A549 (cell line): ENCODE measurements at regions not wholly inside any gene's neighbourhood (a gene's known extent, or its start where the extent isn't known, plus 50 kb on each side); places are given as distances from the start of the nearest gene placed in this dataset.

Experiments
- EP300 ChIP-seq, 2 experiments: fragments of >200 bp; sonication (Bioruptor Twin); formaldehyde crosslinking; IDR thresholded peaks; 2 replicates in 1 of 2; 3 replicates in 1 of 2; pipeline ENCODE4 v1.6.1; 2016 to 2017
- FOSL2 ChIP-seq, 2 experiments: fragments of 450-650 bp in 1 of 2; fragments of >200 bp in 1 of 2; sonication (Bioruptor Twin) in 1 of 2; formaldehyde crosslinking; IDR thresholded peaks; 2 replicates each; pipeline versions ENCODE4 v1.5.0 to v1.6.1; 2016 to 2020; ENCODE audit warnings: mild to moderate bottlenecking in 1 of 2, moderate library complexity in 1 of 2
- MAFK ChIP-seq: fragments of 450-650 bp; IDR thresholded peaks from 2 replicates; pipeline ENCODE4 v1.6.1; 2014; ENCODE audit not compliant: partially characterized antibody
- POLR2A ChIP-seq: IDR thresholded peaks from 2 replicates; pipeline ENCODE4 v1.6.1; 2012; ENCODE audit warnings: mild to moderate bottlenecking, low read length
- RAD21 ChIP-seq, 2 experiments: fragments of >200 bp in 1 of 2; sonication (Bioruptor Twin) in 1 of 2; formaldehyde crosslinking in 1 of 2; IDR thresholded peaks in 1 of 2; conservative IDR thresholded peaks in 1 of 2; 2 replicates in 1 of 2; 3 replicates in 1 of 2; pipeline ENCODE4 v1.6.1; 2012 to 2018; ENCODE audit warnings: inconsistent platforms in 1 of 2
- SMC3 ChIP-seq: fragments of >200 bp; sonication (Bioruptor Twin); formaldehyde crosslinking; IDR thresholded peaks from 3 replicates; pipeline ENCODE4 v1.6.1; 2018; ENCODE audit warnings: inconsistent platforms
- TF ChIP-seq, protein P1 (sequence below): IDR thresholded peaks from 2 replicates; pipeline ENCODE4 v1.6.1; 2012
- TF ChIP-seq, protein P2 (sequence below): fragments of >200 bp; sonication (Bioruptor Twin); formaldehyde crosslinking; IDR thresholded peaks from 3 replicates; pipeline ENCODE4 v1.5.1; 2016
- TF ChIP-seq, protein P3 (sequence below): IDR thresholded peaks from 2 replicates; pipeline ENCODE4 v1.6.1; 2012; ENCODE audit warnings: low read depth, borderline replicate concordance
- TF ChIP-seq, protein P4 (sequence below): IDR thresholded peaks from 2 replicates; pipeline ENCODE4 v1.6.1; 2012

DNA sequence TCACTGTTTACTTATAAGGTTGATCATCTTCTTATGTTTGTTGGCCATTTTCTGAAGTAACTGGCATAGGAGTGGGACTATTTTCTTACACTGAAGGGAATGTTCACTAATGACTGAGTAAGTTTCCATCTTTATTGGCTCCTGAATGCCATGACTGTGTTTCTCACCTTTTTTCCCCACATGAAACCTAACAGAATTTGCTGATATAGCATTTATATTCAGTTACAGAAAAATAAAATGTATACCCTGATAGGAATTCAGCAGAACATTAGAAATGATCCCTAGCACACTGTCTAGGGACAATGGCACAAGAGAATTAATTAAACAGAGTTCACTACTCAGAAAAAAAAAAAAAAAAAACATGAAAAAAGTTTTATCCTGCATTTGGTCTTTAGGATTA lies 1465.1 kb upstream of the C9orf72 start:
- TF ChIP-seq RAD21 (conservative IDR thresholded peaks at IDR 0.05 in 1 of 2, IDR thresholded peaks at IDR 0.05 in 1 of 2) (no peak), POLR2A (no peak), MAFK (peak; percentile 94), SMC3 (no peak), EP300 (IDR thresholded peaks at IDR 0.05) (no peak), FOSL2 (IDR thresholded peaks at IDR 0.05) (no peak), FOSL2 (CRISPR knock-in tag; IDR thresholded peaks at IDR 0.05) (no peak)
- TF ChIP-seq, protein P1, sequence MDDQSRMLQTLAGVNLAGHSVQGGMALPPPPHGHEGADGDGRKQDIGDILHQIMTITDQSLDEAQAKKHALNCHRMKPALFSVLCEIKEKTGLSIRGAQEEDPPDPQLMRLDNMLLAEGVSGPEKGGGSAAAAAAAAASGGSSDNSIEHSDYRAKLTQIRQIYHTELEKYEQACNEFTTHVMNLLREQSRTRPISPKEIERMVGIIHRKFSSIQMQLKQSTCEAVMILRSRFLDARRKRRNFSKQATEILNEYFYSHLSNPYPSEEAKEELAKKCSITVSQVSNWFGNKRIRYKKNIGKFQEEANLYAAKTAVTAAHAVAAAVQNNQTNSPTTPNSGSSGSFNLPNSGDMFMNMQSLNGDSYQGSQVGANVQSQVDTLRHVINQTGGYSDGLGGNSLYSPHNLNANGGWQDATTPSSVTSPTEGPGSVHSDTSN = no peak
- TF ChIP-seq, protein P2, sequence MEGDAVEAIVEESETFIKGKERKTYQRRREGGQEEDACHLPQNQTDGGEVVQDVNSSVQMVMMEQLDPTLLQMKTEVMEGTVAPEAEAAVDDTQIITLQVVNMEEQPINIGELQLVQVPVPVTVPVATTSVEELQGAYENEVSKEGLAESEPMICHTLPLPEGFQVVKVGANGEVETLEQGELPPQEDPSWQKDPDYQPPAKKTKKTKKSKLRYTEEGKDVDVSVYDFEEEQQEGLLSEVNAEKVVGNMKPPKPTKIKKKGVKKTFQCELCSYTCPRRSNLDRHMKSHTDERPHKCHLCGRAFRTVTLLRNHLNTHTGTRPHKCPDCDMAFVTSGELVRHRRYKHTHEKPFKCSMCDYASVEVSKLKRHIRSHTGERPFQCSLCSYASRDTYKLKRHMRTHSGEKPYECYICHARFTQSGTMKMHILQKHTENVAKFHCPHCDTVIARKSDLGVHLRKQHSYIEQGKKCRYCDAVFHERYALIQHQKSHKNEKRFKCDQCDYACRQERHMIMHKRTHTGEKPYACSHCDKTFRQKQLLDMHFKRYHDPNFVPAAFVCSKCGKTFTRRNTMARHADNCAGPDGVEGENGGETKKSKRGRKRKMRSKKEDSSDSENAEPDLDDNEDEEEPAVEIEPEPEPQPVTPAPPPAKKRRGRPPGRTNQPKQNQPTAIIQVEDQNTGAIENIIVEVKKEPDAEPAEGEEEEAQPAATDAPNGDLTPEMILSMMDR = no peak
- TF ChIP-seq, protein P3, sequence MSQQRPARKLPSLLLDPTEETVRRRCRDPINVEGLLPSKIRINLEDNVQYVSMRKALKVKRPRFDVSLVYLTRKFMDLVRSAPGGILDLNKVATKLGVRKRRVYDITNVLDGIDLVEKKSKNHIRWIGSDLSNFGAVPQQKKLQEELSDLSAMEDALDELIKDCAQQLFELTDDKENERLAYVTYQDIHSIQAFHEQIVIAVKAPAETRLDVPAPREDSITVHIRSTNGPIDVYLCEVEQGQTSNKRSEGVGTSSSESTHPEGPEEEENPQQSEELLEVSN = no peak
- TF ChIP-seq, protein P4, sequence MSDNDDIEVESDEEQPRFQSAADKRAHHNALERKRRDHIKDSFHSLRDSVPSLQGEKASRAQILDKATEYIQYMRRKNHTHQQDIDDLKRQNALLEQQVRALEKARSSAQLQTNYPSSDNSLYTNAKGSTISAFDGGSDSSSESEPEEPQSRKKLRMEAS = no peak
